ENCODE measurements at regions not wholly inside any gene's neighbourhood (a gene's known extent, or its start where the extent isn't known, plus 50 kb on each side); places are given as distances from the start of the nearest gene placed in this dataset.
"Not testable (repeated sequence)": the region's sequence is repeated elsewhere in the genome, so short reads cannot be mapped to it uniquely, and the experiment has no call there.

DNA sequence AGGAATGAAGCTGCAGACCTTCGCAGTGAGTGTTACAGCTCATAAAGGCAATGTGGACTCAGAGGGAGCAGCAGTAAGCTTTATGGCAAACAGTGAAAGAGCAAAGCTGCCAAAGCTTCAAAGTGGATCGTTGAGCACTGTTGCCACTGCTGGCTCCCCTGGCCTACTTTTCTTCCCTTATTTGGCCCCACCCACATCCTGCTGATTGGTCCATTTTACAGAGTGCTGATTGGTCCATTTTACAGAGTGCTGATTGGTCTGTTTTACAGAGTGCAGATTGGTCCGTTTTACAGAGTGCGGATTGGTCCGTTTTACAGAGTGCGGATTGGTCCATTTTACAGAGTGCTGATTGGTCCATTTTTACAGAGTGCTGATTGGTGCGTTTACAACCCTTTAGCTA, 451.9 kb upstream of the NFE2L3 start:
- not testable (repeated sequence) for H3K9me3 Mint-ChIP-seq; H3K27ac Mint-ChIP-seq; ATAC-seq (ENCODE audit: low read depth); H3K27me3 Mint-ChIP-seq; H3K4me3 Mint-ChIP-seq; DNase-seq (ENCODE audit: low spot score in 2 of 2); H3K4me1 Mint-ChIP-seq; H3K36me3 Mint-ChIP-seq

- peaks cover 5% of the 10 kb centered on the region for H3K27me3 Mint-ChIP-seq
These were observed 447.6 kb upstream of the NFE2L3 start for GRCh38 chr7:25704413-25704812.

DNA sequence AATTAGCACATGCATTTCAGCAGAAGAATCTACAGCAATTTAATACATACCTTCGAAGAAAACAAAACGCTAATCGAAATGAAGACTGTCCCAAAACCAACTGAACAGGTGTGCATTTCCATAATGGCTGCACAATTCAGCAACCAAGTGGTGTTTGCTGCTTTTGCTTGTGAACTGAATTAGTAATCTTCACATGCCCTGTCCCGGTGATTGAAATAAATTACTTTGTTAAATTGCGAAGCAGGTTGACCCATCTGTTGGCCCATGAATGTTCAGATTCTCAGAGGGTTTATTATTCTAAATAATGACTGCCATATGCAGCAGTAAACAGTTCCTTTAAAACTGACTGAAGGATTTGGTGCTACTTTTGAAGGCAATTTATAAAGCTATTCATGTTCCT, 445.2 kb upstream of the NFE2L3 start:
- Mint-ChIP-seq H3K4me3 (no peak overlapping the region), H3K27ac (no peak overlapping the region), H3K9me3 (peaks cover 4% of the 10 kb centered on the region), H3K4me1 (no peaks in the 10 kb centered on the region), H3K27me3 (peaks cover 7% of the 10 kb centered on the region), H3K36me3 (peaks cover 2% of the 10 kb centered on the region)
- DNase-seq (ENCODE audit: low spot score in 2 of 2) (no peak), ATAC-seq (ENCODE audit: low read depth) (no peak)

More at GRCh38 chr7:25704413-25704812, 447.6 kb upstream of the NFE2L3 start:
- no peak overlapping the region for H3K27ac Mint-ChIP-seq
- H3K36me3 Mint-ChIP-seq: peaks cover 4% of the 10 kb centered on the region
- ATAC-seq (ENCODE audit: low read depth) (no peak), DNase-seq (ENCODE audit: low spot score in 2 of 2) (no peak)
- H3K9me3 Mint-ChIP-seq: peaks cover 6% of the 10 kb centered on the region
- H3K4me3 Mint-ChIP-seq: no peak overlapping the region
- no peaks in the 10 kb centered on the region for H3K4me1 Mint-ChIP-seq

- H3K36me3 Mint-ChIP-seq: peaks cover 2% of the 10 kb centered on the region
- H3K4me1 Mint-ChIP-seq: no peaks in the 10 kb centered on the region
- peaks cover 4% of the 10 kb centered on the region for H3K9me3 Mint-ChIP-seq
- no peak for ATAC-seq (ENCODE audit: low read depth)
- no peak overlapping the region for H3K4me3 Mint-ChIP-seq
- H3K27ac Mint-ChIP-seq: no peak overlapping the region
- DNase-seq (ENCODE audit: low spot score in 2 of 2): no peak
- peaks cover 7% of the 10 kb centered on the region for H3K27me3 Mint-ChIP-seq
These were observed 444.0 kb upstream of the NFE2L3 start for GRCh38 chr7:25707768-25708620.

- Mint-ChIP-seq H3K27me3 (peaks cover 7% of the 10 kb centered on the region), H3K4me1 (no peaks in the 10 kb centered on the region), H3K27ac (no peak overlapping the region), H3K9me3 (no peaks in the 10 kb centered on the region), H3K4me3 (no peak overlapping the region), H3K36me3 (no peaks in the 10 kb centered on the region)
- DNase-seq (ENCODE audit: low spot score in 2 of 2): no peak
- ATAC-seq (ENCODE audit: low read depth): no peak
These were observed 441.0 kb upstream of the NFE2L3 start for GRCh38 chr7:25710959-25711358.

DNA sequence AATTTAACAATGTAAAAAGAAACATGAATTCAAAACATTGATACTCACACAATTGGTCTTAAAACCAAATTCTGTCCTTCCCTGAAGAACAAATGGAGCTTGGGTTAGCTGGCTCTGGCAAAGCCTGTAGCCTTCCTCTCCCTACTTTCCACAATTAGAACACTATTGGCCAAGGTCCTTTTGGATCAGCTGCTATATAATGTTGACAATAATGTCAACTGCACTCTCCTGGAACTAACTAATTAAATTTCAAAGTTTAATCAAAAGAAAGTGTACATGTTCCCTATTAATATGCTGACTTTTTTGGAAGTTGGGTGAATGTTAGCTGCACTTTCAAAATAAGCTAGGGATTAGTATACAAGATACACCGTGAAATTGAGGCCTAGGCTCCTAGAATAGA, 440.1 kb upstream of the NFE2L3 start:
- no peaks in the 10 kb centered on the region for H3K4me1 Mint-ChIP-seq
- H3K4me3 Mint-ChIP-seq: no peak overlapping the region
- H3K36me3 Mint-ChIP-seq: no peaks in the 10 kb centered on the region
- no peak overlapping the region for H3K27ac Mint-ChIP-seq
- H3K27me3 Mint-ChIP-seq: peaks cover 12% of the 10 kb centered on the region
- DNase-seq (ENCODE audit: low spot score in 2 of 2): no peak
- ATAC-seq (ENCODE audit: low read depth): no peak
- no peaks in the 10 kb centered on the region for H3K9me3 Mint-ChIP-seq

DNA sequence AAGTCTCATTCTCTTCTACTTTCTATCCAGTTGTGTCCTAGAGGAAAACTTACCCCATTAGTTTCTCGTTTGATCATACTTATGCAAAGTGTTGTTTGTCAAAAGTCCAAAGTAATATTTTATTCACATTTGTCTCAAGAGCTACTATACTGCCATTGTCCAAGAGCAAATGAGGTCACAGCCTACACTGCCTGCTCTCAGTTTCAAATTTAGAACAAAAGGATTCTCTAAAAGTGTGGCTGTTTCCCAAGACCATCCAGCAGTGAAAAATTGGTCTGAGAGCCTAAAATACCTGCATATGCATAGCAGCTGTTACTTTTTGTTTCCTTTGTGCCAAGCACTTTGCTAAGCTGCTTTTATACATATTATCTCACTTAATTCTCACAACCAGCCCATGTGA, 439.5 kb upstream of the NFE2L3 start:
- Mint-ChIP-seq H3K27me3 (peaks cover 15% of the 10 kb centered on the region), H3K27ac (no peak overlapping the region), H3K36me3 (no peaks in the 10 kb centered on the region), H3K4me3 (no peak overlapping the region), H3K4me1 (no peaks in the 10 kb centered on the region), H3K9me3 (no peaks in the 10 kb centered on the region)
- DNase-seq (ENCODE audit: low spot score in 2 of 2) (no peak), ATAC-seq (ENCODE audit: low read depth) (no peak)

DNA sequence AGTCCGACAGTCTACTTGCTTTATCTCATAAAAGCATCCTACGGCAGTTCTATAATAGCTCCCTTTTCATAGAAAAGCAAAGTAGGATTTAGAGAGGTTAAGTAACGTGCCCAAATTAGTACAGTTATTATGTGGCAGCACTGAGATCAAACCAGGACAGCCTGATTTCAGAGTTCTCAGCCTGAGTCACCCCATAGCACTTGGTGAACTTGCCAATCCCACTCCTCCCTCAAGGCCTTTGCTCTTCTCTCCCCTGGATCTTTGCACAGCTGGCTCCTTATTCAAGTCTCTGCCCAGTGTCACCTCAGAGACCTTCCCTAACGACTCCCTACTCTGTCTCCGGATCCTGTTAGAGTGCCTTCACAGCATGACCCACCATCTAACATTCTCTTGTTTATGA, 438.0 kb upstream of the NFE2L3 start:
- Mint-ChIP-seq H3K36me3 (no peaks in the 10 kb centered on the region), H3K4me3 (no peak overlapping the region), H3K4me1 (no peaks in the 10 kb centered on the region), H3K27ac (no peak overlapping the region), H3K27me3 (peaks cover 15% of the 10 kb centered on the region), H3K9me3 (no peaks in the 10 kb centered on the region)
- no peak for DNase-seq (ENCODE audit: low spot score in 2 of 2)
- ATAC-seq (ENCODE audit: low read depth): no peak

DNA sequence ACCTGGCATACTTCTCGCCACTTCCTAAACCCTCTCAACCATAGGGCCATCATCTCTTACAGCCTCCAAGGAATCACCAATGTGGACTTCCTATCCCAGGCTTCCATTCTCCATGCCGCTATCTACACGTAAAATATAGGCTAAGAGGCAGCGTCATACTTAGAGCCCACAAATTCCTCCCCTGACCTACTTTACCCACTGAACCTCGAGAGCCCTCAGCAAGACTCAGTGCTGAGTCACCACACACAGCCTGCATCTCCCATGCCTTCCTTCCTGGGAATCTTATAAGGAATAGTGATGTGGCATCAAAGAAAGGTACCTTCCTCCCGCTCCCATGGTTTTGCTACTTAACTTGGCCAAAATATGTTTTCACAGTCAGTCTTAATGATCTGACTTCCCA, 435.6 kb upstream of the NFE2L3 start:
- no peak overlapping the region for H3K4me3 Mint-ChIP-seq
- ATAC-seq (ENCODE audit: low read depth): no peak
- H3K36me3 Mint-ChIP-seq: no peaks in the 10 kb centered on the region
- peaks cover 16% of the 10 kb centered on the region for H3K27me3 Mint-ChIP-seq
- H3K9me3 Mint-ChIP-seq: no peaks in the 10 kb centered on the region
- no peak for DNase-seq (ENCODE audit: low spot score in 2 of 2)
- H3K4me1 Mint-ChIP-seq: no peaks in the 10 kb centered on the region
- no peak overlapping the region for H3K27ac Mint-ChIP-seq

DNA sequence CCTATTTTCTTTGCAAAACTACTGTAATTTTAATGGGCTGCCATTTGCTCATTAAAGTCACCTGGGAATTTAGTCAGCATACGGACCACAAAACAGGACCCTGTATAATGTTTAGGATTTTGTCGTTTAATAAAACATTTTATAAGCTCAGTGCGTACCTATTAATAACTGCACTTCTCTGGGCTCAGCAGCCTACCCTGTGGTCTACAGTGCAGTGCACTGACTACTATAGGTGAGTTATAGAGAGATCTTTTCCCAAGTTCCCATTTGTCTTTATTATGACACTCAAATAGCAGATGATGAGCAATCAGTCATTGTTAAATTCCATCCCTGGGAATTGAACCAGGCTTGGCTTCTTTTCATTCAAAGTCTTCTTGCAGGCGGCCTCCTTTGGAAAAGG, 433.4 kb upstream of the NFE2L3 start:
- DNase-seq (ENCODE audit: low spot score in 2 of 2) (no peak), ATAC-seq (ENCODE audit: low read depth) (no peak)
- no peaks in the 10 kb centered on the region for H3K4me1 Mint-ChIP-seq
- no peak overlapping the region for H3K4me3 Mint-ChIP-seq
- H3K9me3 Mint-ChIP-seq: no peaks in the 10 kb centered on the region
- H3K27ac Mint-ChIP-seq: no peak overlapping the region
- no peaks in the 10 kb centered on the region for H3K36me3 Mint-ChIP-seq
- peaks cover 17% of the 10 kb centered on the region for H3K27me3 Mint-ChIP-seq

- Mint-ChIP-seq H3K27me3 (peaks cover 18% of the 10 kb centered on the region), H3K4me3 (no peak overlapping the region), H3K27ac (no peak overlapping the region), H3K36me3 (no peaks in the 10 kb centered on the region), H3K9me3 (no peaks in the 10 kb centered on the region), H3K4me1 (no peaks in the 10 kb centered on the region)
- DNase-seq (ENCODE audit: low spot score in 2 of 2) (no peak), ATAC-seq (ENCODE audit: low read depth) (no peak)
These were observed 432.7 kb upstream of the NFE2L3 start for GRCh38 chr7:25719190-25719896.

DNA sequence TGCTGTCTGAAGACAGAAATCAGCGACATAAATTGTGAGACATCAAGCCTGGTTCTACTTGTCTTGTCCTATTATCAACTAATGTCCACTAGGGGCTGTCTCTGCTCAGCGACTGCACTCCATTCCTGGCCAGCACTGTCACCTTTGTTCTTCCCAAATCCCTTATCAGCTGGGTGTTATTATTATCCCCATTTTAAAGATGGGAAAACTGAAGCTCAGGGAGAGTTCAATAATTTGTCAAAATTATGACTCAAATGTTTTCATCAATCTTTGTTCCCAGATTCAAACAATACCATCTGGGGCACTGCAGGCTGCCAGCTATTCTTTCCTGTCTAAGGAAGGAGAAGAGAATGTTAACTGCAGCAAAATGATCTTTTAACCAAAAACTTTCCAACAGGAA, 431.6 kb upstream of the NFE2L3 start:
- Mint-ChIP-seq H3K4me1 (no peaks in the 10 kb centered on the region), H3K36me3 (no peaks in the 10 kb centered on the region), H3K4me3 (no peak overlapping the region), H3K9me3 (no peaks in the 10 kb centered on the region), H3K27me3 (peaks cover 13% of the 10 kb centered on the region), H3K27ac (no peak overlapping the region)
- DNase-seq (ENCODE audit: low spot score in 2 of 2) (no peak), ATAC-seq (ENCODE audit: low read depth) (no peak)

- no peak overlapping the region for H3K27ac Mint-ChIP-seq
- no peak for ATAC-seq (ENCODE audit: low read depth)
- no peaks in the 10 kb centered on the region for H3K36me3 Mint-ChIP-seq
These were observed 429.1 kb upstream of the NFE2L3 start for GRCh38 chr7:25722856-25723255.

DNA sequence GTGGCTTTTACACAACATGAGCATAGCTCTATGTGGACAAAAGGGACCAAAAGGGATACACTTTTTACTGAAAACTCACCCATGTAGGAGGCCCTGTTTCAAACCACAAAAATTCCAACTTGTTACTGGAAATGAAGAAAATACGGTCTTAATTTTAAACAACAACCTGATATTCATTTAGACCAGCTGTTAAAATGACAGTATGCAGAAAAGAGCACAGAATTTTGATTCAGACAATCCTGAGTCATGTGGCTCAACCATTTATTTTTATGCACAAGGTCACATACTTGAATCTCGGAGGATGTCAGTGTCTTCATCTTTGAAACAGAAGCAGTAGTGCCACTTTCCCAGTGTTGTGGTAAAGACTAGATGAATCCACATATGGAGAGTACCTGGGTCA, 426.5 kb upstream of the NFE2L3 start:
- Mint-ChIP-seq H3K9me3 (no peaks in the 10 kb centered on the region), H3K27me3 (peaks cover 5% of the 10 kb centered on the region), H3K4me3 (no peak overlapping the region), H3K27ac (no peak overlapping the region), H3K4me1 (no peaks in the 10 kb centered on the region), H3K36me3 (no peaks in the 10 kb centered on the region)
- no peak for ATAC-seq (ENCODE audit: low read depth)
- no peak for DNase-seq (ENCODE audit: low spot score in 2 of 2)

More at GRCh38 chr7:25722856-25723255, 429.1 kb upstream of the NFE2L3 start:
- Mint-ChIP-seq H3K4me1 (no peaks in the 10 kb centered on the region), H3K4me3 (no peak overlapping the region), H3K27me3 (peaks cover 6% of the 10 kb centered on the region), H3K9me3 (no peaks in the 10 kb centered on the region)
- no peak for DNase-seq (ENCODE audit: low spot score in 2 of 2)
